SK-N-MC (cell line): ENCODE measurements at regions not wholly inside any gene's neighbourhood (a gene's known extent, or its start where the extent isn't known, plus 50 kb on each side); places are given as distances from the start of the nearest gene placed in this dataset.

ENCODE experiments used
- EZH2 ChIP-seq: fragments of 200-600 bp; sonication (generic); IDR thresholded peaks from one replicate; pipeline ENCODE4 v1.6.1; 2017; ENCODE audit warnings: antibody characterized with exemption
- FOXP2 ChIP-seq: optimal IDR thresholded peaks from 2 replicates; pipeline ENCODE3; 2011; ENCODE audit warnings: mild to moderate bottlenecking, moderate library complexity; ENCODE audit not compliant: insufficient read depth; ENCODE audit errors: extremely low read length, control extremely low read depth
- POLR2AphosphoS5 ChIP-seq: IDR thresholded peaks from 2 replicates; pipeline ENCODE4 v1.6.1; 2012; ENCODE audit warnings: mild to moderate bottlenecking, low read depth, low read length, borderline replicate concordance

- TF ChIP-seq EZH2 (no peak), POLR2AphosphoS5 (no peak), FOXP2 (no peak)
Observed at GRCh38 chr16:60001523-60001922, 1267.4 kb upstream of the GOT2 start.
